HG02885 (cell line): ENCODE measurements at regions not wholly inside any gene's neighbourhood (a gene's known extent, or its start where the extent isn't known, plus 50 kb on each side); places are given as distances from the start of the nearest gene placed in this dataset.

Experiments
- ATAC-seq: cut with Tn5 transposase; IDR thresholded peaks from one replicate; pipeline ENCODE4 v1.9.1; 2021; ENCODE audit warnings: mild to moderate bottlenecking; ENCODE audit not compliant: unreplicated experiment, poor library complexity

GRCh38 chr20:60486315-60486714, 528.1 kb downstream of the CDH26 start:
- no peak for ATAC-seq

- ATAC-seq = no peak
Observed at GRCh38 chr20:60486937-60487336, 528.7 kb downstream of the CDH26 start.

DNA sequence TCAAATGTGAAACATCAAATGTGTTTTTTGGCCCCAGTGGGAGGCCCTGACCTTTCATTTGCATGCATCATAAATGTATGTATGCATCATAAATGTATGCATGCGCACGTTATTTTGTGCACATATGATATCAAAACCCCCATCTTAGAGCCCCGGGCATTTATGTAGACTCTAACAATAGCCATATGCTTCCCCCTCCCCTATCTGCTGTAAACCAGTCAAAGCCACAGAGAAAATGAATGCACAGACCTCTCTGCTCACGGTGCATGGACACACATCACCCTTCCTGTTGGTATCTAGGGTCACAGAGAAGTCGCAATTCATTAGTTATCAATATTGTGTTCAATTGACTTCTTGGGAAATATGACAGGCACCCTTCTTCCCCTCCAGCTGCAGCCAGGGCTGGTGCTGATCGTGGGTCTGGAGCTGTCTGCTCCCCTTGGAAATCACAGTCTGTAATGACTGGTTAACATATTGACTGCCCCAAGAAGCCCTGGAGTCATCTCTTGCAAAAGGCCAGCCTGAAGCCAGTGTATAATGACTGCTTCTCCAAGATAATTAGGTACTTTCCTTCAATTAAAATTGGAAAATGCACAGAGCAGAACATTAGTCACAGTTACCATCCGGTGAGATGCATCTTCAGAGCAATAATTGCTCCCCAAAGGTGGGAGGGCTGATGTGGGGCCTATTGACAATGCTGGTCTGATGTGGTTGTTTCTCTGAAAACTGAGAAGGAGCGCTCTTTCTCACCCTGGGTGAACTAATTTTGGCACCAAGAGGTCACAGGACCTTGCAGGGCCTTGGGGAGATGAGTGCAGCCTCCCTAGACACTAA, 532.2 kb downstream of the CDH26 start:
- ATAC-seq = no peak

- ATAC-seq = no peak
Observed at GRCh38 chr20:60491051-60491581, 532.9 kb downstream of the CDH26 start.

DNA sequence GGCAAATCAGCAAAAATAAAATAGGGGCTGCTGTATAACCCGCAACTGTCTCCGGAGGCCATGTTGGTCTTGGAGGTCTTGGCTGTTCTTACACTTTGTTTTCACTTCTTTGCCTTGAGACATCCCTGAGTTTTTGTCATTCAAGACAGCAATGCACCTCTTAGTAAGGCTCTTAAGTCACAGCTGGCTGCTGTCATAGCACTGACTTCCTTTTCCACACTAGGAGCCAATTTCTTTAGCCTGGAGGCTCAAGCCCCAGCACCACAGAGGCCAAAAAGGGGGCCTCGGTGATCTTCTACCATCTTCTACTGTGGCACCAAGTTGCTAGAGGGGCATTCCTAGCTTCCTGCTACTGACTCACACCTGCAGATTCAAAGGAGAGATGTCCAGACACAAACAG, 536.3 kb downstream of the CDH26 start:
- no peak for ATAC-seq

DNA sequence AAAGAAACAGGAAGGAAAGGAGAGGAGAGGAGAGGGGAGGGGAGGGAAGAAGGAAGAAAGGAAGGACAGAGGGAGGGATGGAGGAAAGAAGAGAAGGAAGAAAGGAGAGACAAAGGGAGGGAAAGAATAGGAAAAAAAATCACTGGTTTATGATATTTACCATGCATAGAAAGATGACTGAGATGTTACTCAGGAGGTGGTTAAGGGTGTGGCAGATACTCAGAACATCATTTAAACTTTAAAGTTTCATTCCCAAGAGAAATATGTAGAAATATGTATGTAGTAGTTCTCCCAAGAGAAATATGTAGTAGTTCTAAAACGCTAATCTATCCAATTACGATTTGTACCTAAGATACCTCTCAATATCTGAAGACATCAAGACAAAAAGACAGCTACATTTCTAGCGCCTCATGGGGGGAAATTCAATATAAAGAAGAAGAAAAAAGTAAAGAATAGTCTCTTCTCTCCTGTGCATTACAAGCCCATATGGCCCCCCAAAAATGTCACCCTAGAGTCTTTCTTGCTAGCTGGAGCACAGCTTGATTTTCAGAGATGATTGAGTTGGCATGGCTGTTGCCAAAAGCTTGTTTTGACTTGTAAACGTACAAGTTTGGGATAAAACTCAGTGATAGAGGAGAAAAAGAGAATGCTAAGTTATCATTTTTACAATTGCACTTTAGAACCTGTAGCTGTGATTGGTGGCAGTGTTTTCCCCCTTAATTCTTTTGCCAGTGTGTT, 539.2 kb downstream of the CDH26 start:
- no peak for ATAC-seq

GRCh38 chr20:60500038-60500701, 541.9 kb downstream of the CDH26 start:
- ATAC-seq = no peak

DNA sequence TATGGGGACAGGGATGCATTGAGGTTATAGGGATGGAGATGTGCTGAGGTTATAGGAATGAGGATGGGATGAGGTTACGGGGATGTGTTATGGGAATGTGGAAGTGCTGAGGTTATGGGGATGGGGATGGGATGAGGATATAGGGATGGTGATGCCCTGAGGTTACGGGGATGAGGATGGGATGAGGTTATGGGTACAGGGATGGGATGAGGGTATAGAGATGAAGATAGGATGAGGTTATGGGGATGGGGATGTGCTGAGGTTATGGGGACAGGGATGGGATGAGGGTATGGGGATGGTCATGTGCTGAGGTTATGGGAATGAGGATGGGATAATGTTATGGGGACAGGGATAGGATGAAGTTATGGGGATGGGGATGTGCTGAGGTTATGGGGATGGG, 542.8 kb downstream of the CDH26 start:
- ATAC-seq = no peak

DNA sequence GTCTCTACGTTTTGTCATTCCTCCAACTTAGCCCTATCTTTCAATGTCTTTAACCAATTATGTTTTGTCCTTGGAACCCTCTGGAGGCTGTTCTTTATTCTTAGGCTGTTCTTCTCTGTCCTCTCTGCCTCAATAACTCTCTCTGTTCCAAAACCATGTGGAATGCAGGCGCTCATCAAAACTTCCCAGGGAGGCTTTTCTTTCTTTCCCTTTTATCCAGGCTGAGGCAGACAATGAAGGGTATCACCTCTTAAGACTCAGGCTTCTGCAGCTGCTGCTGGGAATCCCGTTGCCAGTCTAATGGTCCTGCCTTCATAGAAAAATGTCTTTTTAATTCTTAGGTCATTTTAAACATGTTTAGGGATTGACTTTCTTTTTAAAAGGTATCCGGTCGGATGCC, 544.7 kb downstream of the CDH26 start:
- no peak for ATAC-seq

DNA sequence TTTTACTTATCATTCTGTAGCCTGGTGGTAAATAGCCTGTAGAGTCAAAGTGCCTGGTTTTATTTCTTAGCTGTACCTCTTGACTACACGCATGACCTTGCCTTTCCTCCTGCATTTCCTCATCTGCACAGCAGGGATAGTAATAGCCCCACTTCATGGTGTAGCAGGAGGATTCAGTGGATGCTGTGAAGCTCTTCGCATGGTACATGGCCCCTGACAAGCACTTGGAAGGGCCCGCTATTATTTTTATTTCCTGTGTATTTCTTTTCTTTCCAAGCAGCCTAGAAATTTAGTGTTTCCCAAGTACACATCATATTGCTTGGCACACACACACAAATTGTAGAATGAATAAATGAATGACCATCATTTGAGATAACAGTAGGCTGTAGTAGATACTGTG, 547.2 kb downstream of the CDH26 start:
- no peak for ATAC-seq

- ATAC-seq = no peak
Observed at GRCh38 chr20:60506061-60506460, 547.8 kb downstream of the CDH26 start.

DNA sequence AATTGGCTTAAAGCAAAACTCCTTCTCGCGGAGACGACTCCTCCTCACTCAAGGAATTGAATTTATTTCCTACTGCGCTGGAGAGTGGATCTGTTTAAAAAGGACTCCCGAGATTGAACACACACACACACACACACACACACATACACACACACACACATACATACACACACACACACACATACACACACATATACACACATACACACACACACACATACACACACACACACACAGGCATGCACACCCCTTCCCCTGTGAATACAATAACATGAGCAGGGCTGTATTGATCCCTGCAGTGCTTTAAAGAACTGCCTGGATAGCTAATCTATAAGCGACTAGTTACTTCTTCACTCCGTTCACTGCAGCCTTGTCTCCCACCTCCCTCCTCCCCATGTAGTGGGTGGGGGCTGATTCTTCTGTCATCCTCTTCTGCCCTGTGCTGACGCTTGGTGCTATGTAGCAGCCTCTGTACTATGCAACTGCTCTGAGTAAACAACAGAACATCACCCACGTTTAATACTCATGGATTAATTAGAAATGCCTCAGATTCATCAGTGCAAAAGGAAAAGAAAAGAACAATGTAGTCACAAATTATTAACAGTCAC, 549.0 kb downstream of the CDH26 start:
- ATAC-seq = no peak

GRCh38 chr20:60509407-60509806, 551.2 kb downstream of the CDH26 start:
- no peak for ATAC-seq

GRCh38 chr20:60510356-60510755, 552.1 kb downstream of the CDH26 start:
- ATAC-seq = no peak

- ATAC-seq = no peak
Observed at GRCh38 chr20:60512443-60512842, 554.2 kb downstream of the CDH26 start.

- no peak for ATAC-seq
Observed at GRCh38 chr20:60513141-60513540, 554.9 kb downstream of the CDH26 start.

DNA sequence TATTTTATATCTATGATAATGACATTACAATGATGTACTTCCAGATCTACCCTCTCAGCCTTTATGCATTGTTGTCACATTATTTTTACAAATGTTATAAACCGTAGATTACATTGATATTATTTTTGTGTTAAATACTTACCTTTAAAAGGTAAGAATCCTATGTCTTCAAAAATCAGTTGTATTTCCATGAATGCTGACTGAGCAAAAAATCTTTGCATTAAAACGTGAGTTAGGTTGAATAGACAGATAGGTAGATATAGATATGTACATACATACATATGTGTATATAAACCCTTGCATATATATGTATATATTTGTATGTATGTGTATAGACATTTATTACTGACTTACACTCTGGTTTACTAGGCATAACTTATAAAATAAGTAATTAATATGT, 558.2 kb downstream of the CDH26 start:
- no peak for ATAC-seq

GRCh38 chr20:60518022-60518421, 559.8 kb downstream of the CDH26 start:
- ATAC-seq = no peak

GRCh38 chr20:60525397-60525796, 567.2 kb downstream of the CDH26 start:
- ATAC-seq = no peak

- ATAC-seq = no peak
Observed at GRCh38 chr20:60527656-60528055, 569.4 kb downstream of the CDH26 start.

- ATAC-seq = no peak
Observed at GRCh38 chr20:60528141-60528540, 569.9 kb downstream of the CDH26 start.
